ENCODE measurements at regions not wholly inside any gene's neighbourhood (a gene's known extent, or its start where the extent isn't known, plus 50 kb on each side); places are given as distances from the start of the nearest gene placed in this dataset.

DNA sequence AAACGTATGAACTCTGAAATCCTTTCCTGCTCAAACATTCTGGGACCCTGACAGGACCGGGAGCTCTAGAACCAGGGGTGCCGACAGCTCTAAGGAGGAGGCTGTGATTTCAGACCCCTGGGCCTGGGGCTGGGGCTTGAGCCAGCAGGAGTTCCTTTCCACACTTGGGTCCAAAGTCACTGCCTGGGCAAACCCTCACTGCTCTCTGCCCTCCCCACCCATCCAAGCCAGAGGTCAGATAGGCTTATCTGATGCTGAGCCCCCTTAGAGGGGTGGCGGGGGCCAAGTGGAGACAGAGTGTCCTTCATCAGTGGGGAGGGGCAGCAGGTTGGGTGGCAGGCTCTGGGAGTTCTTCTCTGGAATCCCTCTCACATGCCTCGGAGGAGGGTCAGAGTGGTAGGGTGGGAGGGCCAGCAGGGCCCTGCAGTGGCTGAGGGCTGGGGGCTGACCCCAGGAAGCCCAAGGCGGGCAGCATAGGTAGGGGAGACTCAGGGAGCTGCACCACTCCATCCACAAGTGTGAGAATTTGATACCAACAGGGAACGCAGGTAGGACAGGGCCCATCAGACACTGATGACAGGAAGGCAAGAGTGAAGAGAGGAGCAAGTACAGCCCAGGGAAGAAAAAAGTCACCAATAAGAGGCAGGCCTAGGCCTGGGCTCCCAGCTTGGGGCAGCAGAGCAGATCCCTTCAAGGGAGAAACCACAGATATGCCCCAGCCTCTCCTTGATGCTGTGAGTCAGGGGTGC lies 121.0 kb downstream of the MRPL14 start:
- Histone ChIP-seq H3K79me2 (ENCODE audit: insufficient read depth, low read length) (no peaks in the 10 kb centered on the region), H2AFZ (ENCODE audit: low read depth, low read length, poor library complexity, severe bottlenecking) (no peak overlapping the region), H3K9me2 (ENCODE audit: insufficient read depth) (no peaks in the 10 kb centered on the region), H4K20me1 (ENCODE audit: insufficient read depth) (no peaks in the 10 kb centered on the region), H3K4me2 (ENCODE audit: low read length) (no peak overlapping the region), H3K27me3 (ENCODE audit: insufficient read depth, low read length) (no peaks in the 10 kb centered on the region), H3K4me1 (ENCODE audit: control insufficient read depth in 1 of 2, insufficient read depth in 2 of 2, low read length in 2 of 2) (peaks cover 35 to 68% of the 10 kb centered on the region in 2 experiments), H3K36me3 (ENCODE audit: control insufficient read depth in 1 of 2, insufficient read depth in 2 of 2, low read length in 2 of 2) (no peaks in the 10 kb centered on the region), H3K27ac (ENCODE audit: low read depth, low read length) (no peak overlapping the region), H3K9me3 (ENCODE audit: control insufficient read depth in 1 of 2, insufficient read depth in 1 of 2, low read depth in 1 of 2, low read length in 2 of 2) (no peaks in the 10 kb centered on the region), H3K9ac (ENCODE audit: low read length) (no peak overlapping the region), H3K4me3 (replicated peaks in 1 of 2; ENCODE audit: low read depth in 1 of 2, low read length in 2 of 2) (no peak overlapping the region)
- no TSS peak for BruUV-seq (replicated peaks)
- intact Hi-C loops (cut with micrococcal nuclease), result loop anchor here (10.0 kb wide), 1 partner anchor 151 kb away; no protein-coding TSS in a partner anchor
- ATAC-seq (no peak), DNase-seq (ENCODE audit: low read depth, low spot score) (no peak)
- TF ChIP-seq ZFX (IDR thresholded peaks at IDR 0.05) (no peak), EGR1 (IDR thresholded peaks at IDR 0.05; ENCODE audit: low read depth) (no peak), CEBPB (IDR thresholded peaks at IDR 0.05; ENCODE audit: low read depth) (no peak), ELF1 (IDR thresholded peaks at IDR 0.05; ENCODE audit: borderline replicate concordance, low read depth) (no peak), TCF7L2 (IDR thresholded peaks at IDR 0.05; ENCODE audit: borderline replicate concordance, extremely low read depth, insufficient read depth, insufficient read length) (no peak), EZH2phosphoT487 (IDR thresholded peaks at IDR 0.05; ENCODE audit: borderline replicate concordance) (no peak), RAD21 (IDR thresholded peaks at IDR 0.05; ENCODE audit: low read depth) (no peak), SRF (IDR thresholded peaks at IDR 0.05; ENCODE audit: low read depth) (no peak), JUND (IDR thresholded peaks at IDR 0.05) (no peak), EZH2 (IDR thresholded peaks at IDR 0.05) (no peak), POLR2A (IDR thresholded peaks at IDR 0.05; ENCODE audit: borderline replicate concordance, extremely low read depth, insufficient read depth, insufficient read length) (no peak), CBX3 (IDR thresholded peaks at IDR 0.05; ENCODE audit: low read depth) (no peak), POLR2AphosphoS5 (IDR thresholded peaks at IDR 0.05; ENCODE audit: low read depth, low read length) (no peak), SIN3A (IDR thresholded peaks at IDR 0.05; ENCODE audit: low read depth) (no peak), ZNF274 (IDR thresholded peaks at IDR 0.05; ENCODE audit: low read depth, low read length) (no peak), YY1 (IDR thresholded peaks at IDR 0.05; ENCODE audit: extremely low read depth, insufficient replicate concordance, low read depth, low read length) (no peak), SP1 (IDR thresholded peaks at IDR 0.05; ENCODE audit: low read depth) (no peak)
- TF ChIP-seq, protein P1, sequence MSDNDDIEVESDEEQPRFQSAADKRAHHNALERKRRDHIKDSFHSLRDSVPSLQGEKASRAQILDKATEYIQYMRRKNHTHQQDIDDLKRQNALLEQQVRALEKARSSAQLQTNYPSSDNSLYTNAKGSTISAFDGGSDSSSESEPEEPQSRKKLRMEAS (IDR thresholded peaks at IDR 0.05), result no peak
- TF ChIP-seq, protein P2, sequence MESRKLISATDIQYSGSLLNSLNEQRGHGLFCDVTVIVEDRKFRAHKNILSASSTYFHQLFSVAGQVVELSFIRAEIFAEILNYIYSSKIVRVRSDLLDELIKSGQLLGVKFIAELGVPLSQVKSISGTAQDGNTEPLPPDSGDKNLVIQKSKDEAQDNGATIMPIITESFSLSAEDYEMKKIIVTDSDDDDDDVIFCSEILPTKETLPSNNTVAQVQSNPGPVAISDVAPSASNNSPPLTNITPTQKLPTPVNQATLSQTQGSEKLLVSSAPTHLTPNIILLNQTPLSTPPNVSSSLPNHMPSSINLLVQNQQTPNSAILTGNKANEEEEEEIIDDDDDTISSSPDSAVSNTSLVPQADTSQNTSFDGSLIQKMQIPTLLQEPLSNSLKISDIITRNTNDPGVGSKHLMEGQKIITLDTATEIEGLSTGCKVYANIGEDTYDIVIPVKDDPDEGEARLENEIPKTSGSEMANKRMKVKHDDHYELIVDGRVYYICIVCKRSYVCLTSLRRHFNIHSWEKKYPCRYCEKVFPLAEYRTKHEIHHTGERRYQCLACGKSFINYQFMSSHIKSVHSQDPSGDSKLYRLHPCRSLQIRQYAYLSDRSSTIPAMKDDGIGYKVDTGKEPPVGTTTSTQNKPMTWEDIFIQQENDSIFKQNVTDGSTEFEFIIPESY (IDR thresholded peaks at IDR 0.05; ENCODE audit: extremely low read depth, insufficient replicate concordance, low read length), result no peak
- ChIA-PET POLR2A (no interaction called here), RAD21 (ENCODE audit: low non-redundant PET in 1 of 2, low total read pairs in 2 of 2, uncharacterized antibody in 2 of 2, unreplicated experiment in 2 of 2) (no interaction called here), CTCF (no interaction called here)

Data from HCT116 (cell line).